ENCODE measurements at regions not wholly inside any gene's neighbourhood (a gene's known extent, or its start where the extent isn't known, plus 50 kb on each side); places are given as distances from the start of the nearest gene placed in this dataset.

- TF ChIP-seq CTCF (IDR thresholded peaks at IDR 0.05; ENCODE audit: extremely low read depth in 1 of 2, insufficient read depth in 1 of 2, low read depth in 1 of 2, low read length in 2 of 2) = no peak
- TF ChIP-seq FOS (IDR thresholded peaks at IDR 0.05; ENCODE audit: borderline replicate concordance, insufficient read depth, low read length) = no peak
- TF ChIP-seq EZH2 (IDR thresholded peaks at IDR 0.05; ENCODE audit: borderline replicate concordance, low read depth, low read length, severe bottlenecking) = no peak
- TF ChIP-seq POLR2A (IDR thresholded peaks at IDR 0.05; ENCODE audit: low read depth, low read length) = no peak
- TF ChIP-seq MYC (IDR thresholded peaks at IDR 0.05; ENCODE audit: low read depth, low read length) = no peak
- TF ChIP-seq MAX (IDR thresholded peaks at IDR 0.05; ENCODE audit: insufficient read depth, insufficient read length) = no peak
- TF ChIP-seq POLR2AphosphoS5 (IDR thresholded peaks at IDR 0.05; ENCODE audit: insufficient read depth, low read depth, low read length) = no peak
Observed at GRCh38 chr12:63307849-63308248, 156.8 kb upstream of the AVPR1A start.

All from endothelial cell of umbilical vein (primary cell).